HG03139 (cell line): ENCODE measurements at regions not wholly inside any gene's neighbourhood (a gene's known extent, or its start where the extent isn't known, plus 50 kb on each side); places are given as distances from the start of the nearest gene placed in this dataset.
"Not testable (repeated sequence)": the region's sequence is repeated elsewhere in the genome, so short reads cannot be mapped to it uniquely, and the experiment has no call there.

ENCODE experiments used
- ATAC-seq: cut with Tn5 transposase; IDR thresholded peaks from one replicate; pipeline ENCODE4 v1.9.1; 2021; ENCODE audit not compliant: unreplicated experiment

DNA sequence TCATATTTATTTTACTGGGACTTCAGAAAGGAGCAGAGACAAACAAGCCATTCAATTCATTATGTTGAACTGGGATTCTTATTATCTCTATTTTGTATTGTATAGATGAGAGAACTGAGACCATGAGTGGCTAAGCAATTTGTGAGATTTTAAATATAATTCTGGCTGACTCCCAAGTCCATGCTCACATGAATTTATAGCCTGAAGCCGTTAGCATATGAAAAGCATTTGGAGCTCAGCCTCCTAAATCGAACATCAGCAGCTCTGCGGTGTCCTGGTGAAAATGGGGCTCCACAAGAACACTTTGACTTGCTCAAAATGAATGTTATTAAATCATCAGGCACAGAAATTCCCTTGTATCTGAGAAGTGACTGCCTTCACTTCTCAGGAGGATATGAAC is 96.8 kb upstream of the DPT start:
- ATAC-seq = no peak

DNA sequence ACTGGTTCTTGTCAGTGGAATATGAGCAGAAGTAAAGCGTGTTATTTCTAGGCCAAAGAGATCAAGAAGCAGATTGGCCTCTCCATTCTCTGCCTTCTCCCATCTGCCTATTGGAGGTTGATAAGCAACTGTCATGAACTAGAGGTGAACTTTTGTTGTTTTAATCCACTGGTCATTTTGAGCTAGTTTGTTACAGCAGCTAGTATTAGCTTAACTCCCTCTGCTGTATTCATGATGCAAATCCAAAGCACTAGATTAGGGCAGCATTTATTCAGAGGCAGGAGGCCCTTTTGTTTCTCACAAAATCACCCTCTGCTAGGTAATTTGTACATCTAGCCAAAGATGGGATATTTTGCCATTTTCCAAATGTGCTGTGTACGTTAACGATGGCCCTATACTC is 97.3 kb upstream of the DPT start:
- no peak for ATAC-seq

DNA sequence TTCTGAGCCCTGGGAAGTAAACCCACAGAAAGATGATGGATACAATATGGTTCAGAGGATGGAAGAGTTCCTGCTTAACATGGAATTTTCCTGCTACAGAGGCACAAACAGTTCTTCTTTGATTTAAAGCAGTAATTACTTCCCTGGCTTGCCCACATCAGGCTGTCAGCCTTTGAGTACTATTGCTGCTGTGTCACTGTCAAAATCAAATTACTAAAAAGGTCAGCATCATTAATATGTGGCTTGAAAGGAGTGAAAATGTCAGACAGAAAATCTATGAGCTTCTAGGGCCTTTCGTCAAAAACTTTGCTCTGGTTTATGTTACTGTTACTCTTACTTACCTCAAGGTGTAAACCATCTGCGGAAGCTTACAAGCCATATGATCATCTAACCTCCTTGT is 98.6 kb upstream of the DPT start:
- ATAC-seq = no peak

DNA sequence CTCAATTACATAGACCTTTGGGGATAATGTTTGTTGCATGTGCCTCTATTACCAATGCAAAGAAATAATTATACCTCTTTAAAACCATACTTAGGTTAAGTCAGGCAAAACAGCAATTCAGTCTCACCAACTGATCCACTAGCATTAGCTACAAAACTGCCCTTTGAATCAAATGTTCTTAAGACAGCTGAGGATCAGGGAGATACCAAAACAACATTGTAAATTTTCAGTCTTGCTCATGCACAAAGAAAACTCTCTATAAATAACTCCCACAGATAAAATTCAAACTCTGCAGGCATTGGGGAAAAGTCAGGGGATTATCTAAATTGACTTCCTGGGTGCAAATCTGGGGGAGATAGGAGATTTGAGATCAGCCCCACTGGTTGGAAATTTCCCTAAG is 100.9 kb upstream of the DPT start:
- ATAC-seq = no peak

DNA sequence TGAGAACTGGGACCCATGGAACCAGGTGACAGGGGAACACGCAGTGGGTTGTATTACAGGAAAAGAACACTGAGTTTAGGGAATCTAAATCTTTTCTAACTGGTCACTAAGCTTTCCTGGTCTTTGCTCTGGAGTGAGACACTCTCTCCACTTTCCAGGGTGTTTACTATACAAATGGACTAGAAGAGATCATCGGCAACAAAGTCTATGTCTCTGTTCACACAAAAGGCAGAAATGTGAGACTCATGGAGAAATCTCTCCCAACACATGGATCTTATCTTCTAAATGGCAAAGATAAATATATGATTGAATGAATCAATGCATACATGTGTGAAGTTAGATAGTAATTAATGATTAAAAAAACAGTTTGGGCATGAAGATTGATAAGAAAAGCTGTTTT is 101.6 kb upstream of the DPT start:
- ATAC-seq = no peak

DNA sequence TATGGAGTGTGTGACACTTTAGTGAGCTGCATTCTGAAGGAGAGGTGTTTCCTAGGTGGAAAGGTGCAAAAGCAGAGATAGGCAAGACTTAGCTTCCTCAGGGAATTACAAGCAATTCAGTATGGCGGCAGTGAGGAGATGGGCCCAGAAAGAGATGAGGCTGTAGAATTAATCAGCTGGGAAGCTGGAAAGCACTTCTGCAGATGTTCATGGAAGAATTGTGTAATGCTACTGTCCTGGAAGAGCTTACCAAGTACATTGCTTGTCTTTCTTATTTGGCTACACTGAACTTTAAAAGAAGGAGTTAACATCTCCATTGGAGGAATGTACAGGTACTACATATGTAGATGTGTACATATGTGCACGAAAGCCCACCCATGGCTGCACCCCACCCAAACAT is 103.7 kb upstream of the DPT start:
- no peak for ATAC-seq

DNA sequence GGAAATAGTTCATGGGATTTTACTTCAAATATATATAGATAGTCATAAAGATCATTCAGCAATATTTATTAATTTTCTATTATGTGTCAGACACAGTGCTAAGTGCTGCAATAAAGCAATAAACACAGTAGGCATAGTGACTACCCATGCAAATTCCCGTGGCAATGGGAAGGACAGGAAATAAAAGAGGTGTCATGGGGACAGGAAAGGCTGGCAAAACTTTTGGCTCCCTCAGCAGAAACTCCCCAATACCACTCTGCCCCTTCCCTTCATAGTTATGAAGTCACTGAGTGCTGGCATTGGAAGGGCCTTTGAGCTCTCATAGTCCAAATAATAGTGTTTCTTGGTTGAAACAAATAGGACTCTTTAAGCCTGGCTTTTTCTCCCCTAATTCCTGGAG is 104.4 kb upstream of the DPT start:
- no peak for ATAC-seq

DNA sequence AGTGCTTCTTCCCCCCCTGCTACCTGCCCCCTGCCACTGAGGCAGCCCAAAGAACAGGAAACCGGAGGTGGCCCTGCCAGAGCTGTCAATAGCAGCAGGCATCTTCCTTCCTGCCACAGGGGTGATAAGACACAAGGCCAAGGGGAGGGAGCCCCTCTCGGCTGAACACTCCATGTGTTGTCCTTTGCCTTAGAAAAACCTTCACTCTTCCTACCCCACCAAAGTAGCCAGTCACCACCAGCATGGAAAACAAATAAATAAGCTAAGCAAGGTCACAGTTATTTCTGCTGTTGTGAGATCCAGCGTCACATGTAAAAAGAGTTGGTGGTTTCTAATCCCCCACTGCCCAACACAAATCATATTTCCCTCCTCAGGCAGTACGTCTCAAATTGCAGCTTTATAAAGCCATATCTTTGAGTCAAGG is 104.8 kb upstream of the DPT start:
- ATAC-seq = no peak

DNA sequence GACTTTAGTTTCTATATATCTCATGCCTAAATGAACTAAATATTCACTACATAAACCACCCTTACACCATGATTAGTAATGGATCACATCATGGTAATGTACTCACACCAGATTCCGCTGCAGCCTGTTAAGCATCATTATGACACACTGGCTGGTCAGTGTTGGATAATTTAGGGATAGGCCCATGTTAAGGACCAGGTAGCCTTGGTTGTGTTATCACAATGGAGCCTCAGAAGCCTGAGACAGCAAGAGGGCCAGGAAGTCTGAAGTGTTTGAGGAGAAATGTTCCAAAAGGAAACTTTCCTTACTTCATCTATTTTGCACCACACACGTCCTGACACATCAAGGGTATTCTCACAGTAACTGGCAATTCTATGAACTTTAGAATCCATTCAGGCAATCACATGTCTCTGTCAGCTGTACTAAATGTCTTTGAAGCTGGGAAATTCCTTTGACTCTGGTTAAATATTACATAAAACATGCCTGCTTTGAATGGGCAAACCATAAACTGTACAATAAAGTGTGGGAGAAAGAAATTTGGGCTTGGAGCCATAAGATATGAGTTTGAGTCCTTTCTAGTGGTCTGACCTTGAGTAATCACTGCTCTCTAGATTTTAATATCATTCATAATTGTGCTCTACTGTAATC is 105.3 kb upstream of the DPT start:
- ATAC-seq = no peak

DNA sequence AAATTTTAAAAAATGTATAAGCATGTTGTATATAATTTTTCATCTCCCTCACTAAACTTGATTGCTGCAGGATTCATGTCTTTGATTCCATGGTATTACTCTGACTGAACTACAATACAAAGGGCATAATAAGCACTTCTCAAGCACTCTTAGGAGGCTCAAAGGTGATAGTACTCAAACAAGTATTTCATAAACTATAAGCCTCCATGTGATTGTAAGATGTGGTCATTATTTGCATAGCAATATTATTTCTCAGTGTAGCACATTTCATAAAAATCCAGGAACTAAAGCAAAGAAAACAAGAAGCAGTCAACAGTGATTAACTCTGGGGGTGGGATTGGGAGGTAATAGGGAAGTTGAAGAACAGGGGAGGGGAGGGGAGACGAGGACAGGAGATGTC is 106.2 kb upstream of the DPT start:
- no peak for ATAC-seq

DNA sequence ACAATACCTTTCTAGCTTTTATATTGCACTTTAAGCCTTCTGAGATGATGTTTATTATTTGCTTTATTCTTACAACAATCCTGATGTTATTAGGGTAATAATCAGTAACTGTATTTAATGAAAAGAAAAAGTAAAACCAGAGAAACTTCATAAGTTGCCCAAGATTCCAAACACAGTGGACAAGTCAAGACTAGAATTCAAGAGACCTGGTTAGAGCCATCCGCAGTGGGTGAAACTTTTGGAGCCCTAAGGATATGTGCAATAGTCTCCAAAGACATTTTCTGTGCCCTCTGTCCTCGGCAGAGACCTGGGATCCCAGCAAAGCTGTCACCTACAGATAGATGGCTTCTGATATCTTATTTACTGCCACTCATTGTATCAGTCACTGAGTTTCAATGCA is 106.8 kb upstream of the DPT start:
- no peak for ATAC-seq

DNA sequence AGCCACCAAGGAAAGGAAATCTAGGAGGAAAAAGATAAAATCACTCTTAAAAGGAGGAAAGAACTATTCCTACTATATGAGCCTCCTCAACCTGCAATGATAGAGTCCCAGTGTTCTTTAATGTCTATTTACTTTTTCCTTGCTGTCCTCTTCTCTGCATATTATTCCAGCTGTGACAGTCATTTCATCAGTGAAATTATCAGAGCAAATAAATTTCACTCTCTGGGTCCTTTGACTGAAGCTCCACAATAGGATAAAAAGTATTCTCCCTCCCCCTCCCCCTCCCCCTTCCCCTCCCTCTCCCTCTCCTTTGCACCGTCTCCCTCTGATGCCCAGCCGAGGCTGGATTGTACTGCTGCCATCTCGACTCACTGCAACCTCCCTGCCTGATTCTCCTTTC is 107.5 kb upstream of the DPT start:
- no peak for ATAC-seq

DNA sequence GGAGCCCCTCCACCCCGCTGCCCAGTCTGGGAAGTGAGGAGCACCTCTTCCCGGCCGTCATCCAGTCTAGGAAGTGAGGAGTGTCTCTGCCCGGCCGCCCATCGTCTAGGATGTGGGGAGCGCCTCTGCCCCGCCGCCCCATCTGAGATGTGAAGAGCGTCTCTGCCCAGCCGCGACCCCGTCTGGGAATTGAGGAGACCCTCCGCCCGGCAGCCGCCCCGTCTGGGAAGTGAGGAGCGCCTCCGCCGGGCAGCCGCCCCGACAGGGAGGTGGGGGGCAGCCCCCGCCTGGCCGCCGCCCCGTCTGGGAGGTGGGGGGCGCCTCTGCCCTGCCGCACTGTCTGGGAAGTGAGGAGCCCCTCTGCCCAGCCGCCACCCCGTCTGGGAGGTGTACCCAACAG is 108.2 kb upstream of the DPT start:
- not testable (repeated sequence) for ATAC-seq

DNA sequence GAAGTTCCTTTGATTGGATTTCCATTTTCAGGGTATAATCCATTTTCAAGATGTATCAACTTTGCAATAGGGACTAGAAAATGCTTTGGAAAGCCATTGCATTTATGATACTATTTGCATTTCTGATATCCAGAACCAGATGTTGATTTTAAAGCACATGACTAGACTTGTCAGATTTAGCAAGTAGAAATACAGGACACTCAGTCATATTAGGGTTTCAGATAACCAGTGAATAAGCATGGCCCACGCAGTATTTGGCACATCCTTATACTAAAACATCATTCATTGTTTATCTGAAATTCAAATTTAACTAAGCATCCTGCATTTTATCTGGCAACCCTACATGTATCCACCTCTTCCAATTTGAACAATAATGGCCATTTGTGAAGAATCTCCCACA is 113.3 kb upstream of the DPT start:
- ATAC-seq = no peak

DNA sequence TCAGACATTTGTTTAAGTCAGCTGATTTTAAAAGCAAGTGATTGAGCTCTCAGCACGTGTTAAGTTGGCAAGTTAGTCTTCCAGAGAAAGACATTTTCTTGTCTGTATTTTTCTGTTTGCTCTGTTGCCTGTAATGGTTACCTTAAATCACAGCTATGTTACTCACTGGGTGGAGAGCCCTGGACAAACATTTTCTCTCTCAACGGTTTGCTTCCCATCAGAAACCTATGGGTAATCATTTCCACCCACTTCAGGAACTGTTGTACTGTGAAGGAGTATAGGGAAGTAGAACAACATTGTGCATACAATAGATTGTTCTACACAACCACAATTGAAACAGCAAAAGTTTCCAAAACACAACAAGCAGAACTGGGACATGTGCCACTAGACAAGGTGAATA is 113.9 kb upstream of the DPT start:
- ATAC-seq = no peak

DNA sequence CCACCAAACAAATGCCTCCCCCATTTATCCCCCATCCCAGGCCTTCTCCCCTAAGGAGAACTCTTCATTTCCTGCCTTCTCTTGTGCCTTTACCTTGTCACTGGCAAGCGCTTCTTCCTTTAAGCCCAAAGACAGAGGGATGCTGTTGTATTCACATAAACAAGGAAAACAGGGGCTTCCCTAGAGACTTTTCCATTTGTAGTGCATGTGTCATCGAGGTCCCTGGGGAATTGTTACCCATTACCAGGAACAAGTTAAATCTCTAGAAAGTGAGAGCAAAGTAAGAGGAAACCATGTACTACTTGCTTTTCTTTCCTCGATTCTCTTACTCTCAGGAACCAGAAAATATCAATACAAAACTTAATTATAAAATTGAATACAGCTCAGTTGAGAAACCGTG is 114.4 kb upstream of the DPT start:
- no peak for ATAC-seq

DNA sequence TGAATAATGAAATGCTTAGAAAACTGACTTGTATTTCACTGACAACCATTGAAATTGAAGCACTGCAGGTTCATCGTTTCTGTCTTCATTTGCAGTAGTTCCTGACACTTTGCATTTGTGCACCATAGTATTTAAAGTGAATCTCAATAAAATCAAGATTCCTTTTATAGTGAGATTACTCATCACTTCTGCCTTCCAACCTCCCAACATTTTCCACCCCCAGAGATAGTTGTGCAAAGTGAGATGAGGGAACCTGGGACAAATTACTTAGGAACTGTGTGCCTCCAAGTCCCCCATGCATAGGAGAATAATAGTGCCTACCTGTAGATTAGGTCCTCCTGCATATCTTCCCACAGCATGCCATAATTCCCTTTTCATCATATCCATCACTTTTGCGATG is 114.9 kb upstream of the DPT start:
- ATAC-seq = no peak

DNA sequence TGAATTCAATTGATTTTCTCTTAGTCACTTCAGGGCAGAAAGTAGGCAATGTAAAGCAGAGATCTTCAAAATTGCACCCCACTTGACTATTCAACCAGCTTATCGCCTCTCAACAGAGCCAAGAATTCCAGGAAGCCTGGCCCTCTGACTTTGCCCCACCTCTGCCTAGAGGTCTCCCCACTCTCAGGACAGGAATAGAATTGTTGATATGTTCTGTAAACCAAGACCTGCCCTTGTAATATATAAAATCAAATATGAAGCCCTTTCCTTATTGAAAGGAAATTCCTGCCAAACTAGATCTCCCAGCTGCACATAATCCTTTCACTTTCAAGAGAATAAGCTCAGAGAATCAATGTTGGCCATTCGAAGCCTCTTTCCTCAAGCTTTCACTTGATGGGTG is 116.1 kb upstream of the DPT start:
- no peak for ATAC-seq

DNA sequence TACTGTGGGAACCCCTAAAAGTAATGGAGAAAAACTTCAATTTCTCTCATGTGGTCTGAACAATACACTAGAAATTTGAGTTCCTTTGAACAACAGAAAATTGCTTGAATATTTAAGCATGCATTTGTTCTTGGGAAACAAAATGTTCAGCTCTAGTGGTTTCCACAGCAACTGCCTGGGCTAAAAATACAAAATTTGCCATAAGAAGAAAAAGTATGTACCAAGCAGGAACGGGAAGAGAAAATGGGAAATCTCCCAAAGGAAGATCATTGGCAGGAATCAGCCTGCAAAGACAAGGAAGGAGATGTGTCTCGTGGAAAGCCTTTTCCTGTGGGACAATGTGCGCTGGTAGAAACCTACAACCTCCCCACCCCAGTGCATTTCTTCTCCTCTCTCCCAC is 119.0 kb upstream of the DPT start:
- ATAC-seq = no peak

DNA sequence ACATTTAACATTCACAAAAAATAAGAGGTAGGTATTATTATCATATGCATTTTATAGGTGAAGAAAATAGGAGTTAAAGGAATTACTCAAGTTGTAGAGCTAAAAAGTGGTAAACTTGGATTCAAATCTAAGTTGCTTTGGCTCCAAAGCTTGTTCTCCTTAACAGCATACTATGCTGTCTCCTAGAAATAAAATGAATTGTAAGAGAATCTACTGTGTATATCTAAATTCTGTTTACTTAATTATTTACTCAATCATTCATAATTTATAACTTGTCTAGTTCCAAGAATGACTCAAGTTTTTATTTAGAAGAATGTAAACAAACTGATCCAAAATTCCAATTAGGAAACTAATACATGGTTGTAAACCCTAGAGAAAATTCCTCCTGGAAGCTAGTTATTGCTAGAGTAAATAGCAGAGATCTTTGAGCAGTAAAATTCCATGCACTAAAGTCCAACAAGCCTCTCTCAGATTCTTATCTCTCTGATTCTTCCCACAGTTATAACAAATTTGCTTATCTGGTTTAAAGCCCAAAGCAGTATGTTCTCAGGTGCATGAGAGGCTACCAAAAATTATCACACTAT is 132.5 kb upstream of the DPT start:
- no peak for ATAC-seq

DNA sequence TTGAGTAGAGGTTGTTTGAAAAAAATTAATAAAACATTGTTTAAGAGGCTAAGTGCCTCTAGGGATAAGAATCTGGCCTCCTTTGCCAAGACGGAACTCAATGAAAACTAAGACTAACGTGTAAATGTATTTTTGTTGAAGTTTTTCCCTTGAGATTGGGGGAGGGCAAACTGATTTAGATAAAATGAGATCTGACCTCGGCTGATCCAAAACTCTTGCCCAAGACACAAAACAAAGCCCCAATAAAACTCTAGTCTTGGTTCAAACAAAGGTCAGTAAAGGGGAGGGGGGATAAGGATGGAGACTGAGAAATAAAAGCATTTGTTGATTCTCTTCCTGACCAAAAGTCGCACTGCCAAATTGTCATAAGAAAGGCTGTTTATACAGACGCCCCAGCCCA is 134.8 kb upstream of the DPT start:
- ATAC-seq = no peak

DNA sequence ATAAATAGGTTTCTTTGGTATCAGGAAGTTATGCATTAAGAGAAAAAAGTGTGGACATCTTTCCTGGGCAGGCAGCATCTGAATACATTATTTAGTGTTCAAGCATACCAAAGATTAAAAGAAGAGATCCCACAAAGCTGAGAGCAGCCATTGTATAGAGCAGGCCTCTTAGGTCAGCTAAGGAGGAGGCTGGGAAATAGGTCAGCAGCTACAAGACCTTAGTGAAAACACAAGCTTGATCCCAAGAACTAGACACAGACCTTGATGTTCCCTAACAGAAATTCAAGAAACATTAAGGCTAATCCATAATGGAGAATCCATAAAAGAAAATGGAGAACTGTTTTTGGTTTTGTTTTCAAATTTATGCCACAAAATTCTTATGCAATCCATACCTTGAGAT is 135.3 kb upstream of the DPT start:
- no peak for ATAC-seq

DNA sequence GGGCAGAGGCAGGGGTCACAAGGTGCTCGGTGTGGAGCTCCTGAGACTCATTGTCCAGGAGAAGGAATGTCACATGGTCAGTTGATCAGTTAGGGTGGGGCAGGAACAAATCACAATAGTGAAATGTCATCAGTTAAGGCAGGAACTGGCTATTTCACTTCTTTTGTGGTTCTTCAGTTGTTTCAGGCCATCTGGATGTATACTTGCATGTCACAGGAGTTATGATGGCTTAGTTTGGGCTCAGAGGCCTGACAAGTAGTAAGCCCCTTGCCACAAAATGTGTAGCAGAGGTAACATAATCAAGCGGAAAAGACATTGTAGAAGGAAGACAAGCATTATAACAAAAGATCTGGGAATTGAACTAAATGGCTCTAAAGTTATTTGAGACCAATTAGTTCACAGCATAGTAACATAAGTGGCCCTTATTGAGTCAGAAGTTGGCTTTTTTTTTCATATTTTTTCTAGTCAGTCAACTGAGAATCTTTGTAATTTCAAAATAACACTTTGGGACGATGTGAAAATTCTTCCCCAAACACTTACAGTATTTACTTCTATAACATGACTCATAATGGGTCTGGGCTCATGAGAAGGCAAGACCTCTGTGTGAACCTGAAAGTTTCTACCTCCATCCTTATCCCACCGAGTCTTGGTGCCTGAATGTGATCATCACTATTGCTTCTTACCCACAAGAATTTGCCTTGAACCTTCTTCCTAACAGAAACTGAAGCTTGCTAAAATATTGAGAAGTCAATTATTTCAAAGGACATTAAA is 137.0 kb upstream of the DPT start:
- ATAC-seq = no peak
